Neutrophil (primary cell): ENCODE measurements at regions not wholly inside any gene's neighbourhood (a gene's known extent, or its start where the extent isn't known, plus 50 kb on each side); places are given as distances from the start of the nearest gene placed in this dataset.

ENCODE experiments used
- H3K27ac ChIP-seq: fragments of 200-600 bp; sonication (generic); 2 replicates; pipeline ENCODE4 v1.5.1; 2016; ENCODE audit warnings: mild to moderate bottlenecking, moderate library complexity
- H3K27me3 ChIP-seq: fragments of 200-600 bp; sonication (generic); 2 replicates; pipeline ENCODE4 v1.6.0; 2016; ENCODE audit warnings: mild to moderate bottlenecking
- H3K36me3 ChIP-seq: fragments of 200-600 bp; sonication (generic); 2 replicates; pipeline ENCODE4 v1.5.1; 2017
- H3K4me1 ChIP-seq, 2 experiments: fragments of 200-600 bp in 1 of 2; sonication (generic) in 1 of 2; 1 replicate in 1 of 2; 2 replicates in 1 of 2; pipeline versions ENCODE4 v1.5.1 to v1.6.1; 2013 to 2016; ENCODE audit warnings: low read depth in 1 of 2, low read length in 1 of 2, mild to moderate bottlenecking in 1 of 2, moderate library complexity in 1 of 2; ENCODE audit not compliant: control insufficient read depth in 1 of 2, insufficient read depth in 1 of 2
- H3K4me3 ChIP-seq, 2 experiments: fragments of 200-600 bp in 1 of 2; sonication (generic) in 1 of 2; 1 replicate in 1 of 2; 2 replicates in 1 of 2; pipeline ENCODE4 v1.5.1; 2013 to 2016; ENCODE audit warnings: low read depth in 1 of 2, low read length in 1 of 2, mild to moderate bottlenecking in 1 of 2, moderate library complexity in 1 of 2
- H3K9me3 ChIP-seq: fragments of 200-600 bp; sonication (generic); 2 replicates; pipeline ENCODE4 v1.5.1; 2016
- TF ChIP-seq, protein P1 (sequence below): fragments of 200-600 bp; sonication (generic); IDR thresholded peaks from 2 replicates; pipeline ENCODE4 v1.5.1; 2016; ENCODE audit warnings: antibody characterized with exemption

DNA sequence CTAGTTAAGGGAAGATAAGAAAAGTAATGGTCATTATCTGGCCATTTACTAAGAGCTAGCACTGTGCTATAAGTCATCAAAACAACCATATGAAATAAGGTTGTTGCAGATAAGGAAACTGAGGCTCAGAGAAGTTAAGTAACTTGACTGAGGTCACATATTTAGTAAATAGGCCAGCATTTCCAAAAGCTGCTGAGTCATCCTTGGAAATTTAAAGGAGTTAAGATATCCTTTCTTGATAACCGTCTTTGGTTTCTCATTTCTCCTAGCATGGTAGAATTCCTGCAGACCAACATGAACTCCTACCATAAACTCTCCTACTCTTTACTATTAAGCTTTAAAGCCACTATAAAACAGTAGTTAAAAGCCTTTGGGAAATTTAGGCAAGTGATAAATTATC, 85.0 kb upstream of the PDZRN3 start:
- Histone ChIP-seq H3K4me1 (no peaks in the 10 kb centered on the region), H3K4me3 (no peak overlapping the region), H3K27me3 (no peaks in the 10 kb centered on the region), H3K9me3 (no peaks in the 10 kb centered on the region), H3K36me3 (no peaks in the 10 kb centered on the region), H3K27ac (no peak overlapping the region)
- TF ChIP-seq, protein P1, sequence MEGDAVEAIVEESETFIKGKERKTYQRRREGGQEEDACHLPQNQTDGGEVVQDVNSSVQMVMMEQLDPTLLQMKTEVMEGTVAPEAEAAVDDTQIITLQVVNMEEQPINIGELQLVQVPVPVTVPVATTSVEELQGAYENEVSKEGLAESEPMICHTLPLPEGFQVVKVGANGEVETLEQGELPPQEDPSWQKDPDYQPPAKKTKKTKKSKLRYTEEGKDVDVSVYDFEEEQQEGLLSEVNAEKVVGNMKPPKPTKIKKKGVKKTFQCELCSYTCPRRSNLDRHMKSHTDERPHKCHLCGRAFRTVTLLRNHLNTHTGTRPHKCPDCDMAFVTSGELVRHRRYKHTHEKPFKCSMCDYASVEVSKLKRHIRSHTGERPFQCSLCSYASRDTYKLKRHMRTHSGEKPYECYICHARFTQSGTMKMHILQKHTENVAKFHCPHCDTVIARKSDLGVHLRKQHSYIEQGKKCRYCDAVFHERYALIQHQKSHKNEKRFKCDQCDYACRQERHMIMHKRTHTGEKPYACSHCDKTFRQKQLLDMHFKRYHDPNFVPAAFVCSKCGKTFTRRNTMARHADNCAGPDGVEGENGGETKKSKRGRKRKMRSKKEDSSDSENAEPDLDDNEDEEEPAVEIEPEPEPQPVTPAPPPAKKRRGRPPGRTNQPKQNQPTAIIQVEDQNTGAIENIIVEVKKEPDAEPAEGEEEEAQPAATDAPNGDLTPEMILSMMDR = no peak

DNA sequence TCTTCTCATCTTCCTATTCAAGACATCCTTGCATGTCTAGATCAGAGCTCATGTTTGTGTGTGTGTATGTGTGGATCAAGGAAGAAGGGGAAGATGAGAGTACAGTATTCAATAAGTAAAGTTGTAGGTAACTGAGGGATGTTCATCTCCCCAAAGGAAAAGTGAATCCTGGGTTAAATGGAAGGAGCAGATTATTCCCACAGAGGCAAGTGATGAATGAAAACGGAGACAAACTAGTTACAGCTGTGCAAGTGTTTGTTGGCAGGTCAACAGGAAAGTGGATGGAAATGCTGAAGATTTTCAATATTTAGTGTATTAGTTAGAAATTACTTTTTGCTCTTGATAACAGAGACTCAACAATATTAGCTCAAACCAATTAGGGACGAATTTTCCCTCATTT, 84.2 kb upstream of the PDZRN3 start:
- H3K27me3 ChIP-seq = no peaks in the 10 kb centered on the region
- H3K27ac ChIP-seq = no peak overlapping the region
- no peaks in the 10 kb centered on the region for H3K4me1 ChIP-seq
- TF ChIP-seq, protein P1 = no peak
- no peaks in the 10 kb centered on the region for H3K9me3 ChIP-seq
- no peaks in the 10 kb centered on the region for H3K36me3 ChIP-seq
- H3K4me3 ChIP-seq = no peak overlapping the region

DNA sequence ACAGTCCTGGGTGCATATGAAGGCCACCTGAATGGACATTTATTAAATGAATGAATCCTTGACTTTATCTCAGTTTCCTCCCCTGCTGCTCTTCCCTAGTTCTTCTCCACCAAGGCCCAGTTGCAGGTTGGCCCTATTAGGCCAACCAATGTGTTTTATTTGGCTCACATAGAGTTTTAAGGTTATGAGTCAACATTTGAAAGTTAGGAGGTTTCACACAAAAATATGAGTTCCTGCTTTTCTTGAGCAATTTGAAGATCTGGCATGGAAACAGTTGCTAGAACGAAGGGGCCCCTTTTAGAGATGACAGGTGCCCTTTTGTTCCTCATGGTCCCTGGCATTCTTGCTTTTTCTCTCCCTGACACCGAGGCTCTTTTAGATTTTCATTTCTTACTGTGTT, 83.0 kb upstream of the PDZRN3 start:
- Histone ChIP-seq H3K27ac (no peak overlapping the region), H3K4me3 (no peak overlapping the region), H3K27me3 (no peaks in the 10 kb centered on the region), H3K4me1 (no peaks in the 10 kb centered on the region), H3K36me3 (no peaks in the 10 kb centered on the region), H3K9me3 (no peaks in the 10 kb centered on the region)
- TF ChIP-seq, protein P1 = no peak

DNA sequence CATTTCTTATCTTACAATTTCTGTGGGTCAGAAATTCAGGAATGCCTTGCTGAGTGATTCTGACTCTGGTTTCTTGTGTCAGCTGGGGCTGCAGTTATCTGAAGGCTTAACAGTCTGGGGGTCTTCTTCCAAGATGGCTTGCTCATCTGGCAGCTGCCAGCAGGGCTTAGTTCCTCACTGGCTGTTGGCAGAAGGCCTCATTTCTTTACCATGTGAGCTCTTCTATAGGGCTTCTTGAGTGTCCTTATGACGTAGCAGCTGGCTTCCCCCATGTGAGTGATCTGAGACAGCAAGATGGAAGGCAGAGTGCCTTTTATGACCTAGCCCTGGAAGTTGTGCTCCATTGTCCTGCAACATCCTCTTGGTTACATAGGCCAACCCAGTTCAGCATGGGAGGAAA, 82.0 kb upstream of the PDZRN3 start:
- no peak overlapping the region for H3K27ac ChIP-seq
- H3K4me1 ChIP-seq = no peaks in the 10 kb centered on the region
- TF ChIP-seq, protein P1 = no peak
- H3K4me3 ChIP-seq = no peak overlapping the region
- no peaks in the 10 kb centered on the region for H3K36me3 ChIP-seq
- no peaks in the 10 kb centered on the region for H3K27me3 ChIP-seq
- no peaks in the 10 kb centered on the region for H3K9me3 ChIP-seq

DNA sequence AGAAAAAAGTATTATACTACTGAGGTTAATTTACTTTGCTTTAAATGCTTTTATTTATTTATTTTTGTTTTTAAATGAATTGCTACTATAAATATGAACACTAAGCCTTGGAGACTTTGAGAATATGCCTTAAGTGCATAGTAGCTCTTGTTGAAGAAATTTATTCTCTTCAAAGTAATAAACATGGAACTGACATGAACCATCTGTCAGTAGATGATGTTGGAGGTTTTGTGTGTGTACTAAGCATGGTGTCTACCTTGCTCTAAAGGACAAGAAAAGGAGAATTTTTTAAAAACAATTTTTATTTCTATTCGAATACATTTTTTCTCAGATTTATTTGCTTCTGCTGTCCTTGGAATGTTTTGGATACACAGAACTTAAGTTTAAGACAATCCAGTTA, 81.1 kb upstream of the PDZRN3 start:
- H3K27ac ChIP-seq = no peak overlapping the region
- no peaks in the 10 kb centered on the region for H3K27me3 ChIP-seq
- no peaks in the 10 kb centered on the region for H3K36me3 ChIP-seq
- no peak overlapping the region for H3K4me3 ChIP-seq
- H3K4me1 ChIP-seq = no peaks in the 10 kb centered on the region
- no peaks in the 10 kb centered on the region for H3K9me3 ChIP-seq
- TF ChIP-seq, protein P1 = no peak

DNA sequence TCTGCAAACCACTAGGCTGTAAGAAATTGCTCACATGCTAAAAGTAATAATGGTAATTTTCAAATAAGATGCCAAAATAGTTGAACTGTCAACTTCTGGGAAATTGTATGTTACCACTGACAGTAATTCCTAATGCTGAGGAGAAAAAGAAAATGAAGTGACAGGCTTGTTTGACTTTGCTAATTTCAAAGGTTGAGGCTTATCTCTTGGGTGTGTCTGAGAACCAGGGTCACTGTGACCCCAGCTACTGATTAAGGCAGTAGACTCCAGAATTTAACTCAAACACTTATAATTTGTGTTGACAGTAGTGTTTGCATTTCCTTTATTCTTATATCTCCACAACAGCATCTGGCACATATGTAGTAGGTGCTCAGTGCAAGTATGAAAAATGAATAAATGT, 74.6 kb upstream of the PDZRN3 start:
- Histone ChIP-seq H3K4me1 (no peaks in the 10 kb centered on the region), H3K27me3 (no peaks in the 10 kb centered on the region), H3K36me3 (no peaks in the 10 kb centered on the region), H3K27ac (no peak overlapping the region), H3K4me3 (no peak overlapping the region), H3K9me3 (no peaks in the 10 kb centered on the region)
- TF ChIP-seq, protein P1 = no peak
